ENCODE measurements at regions not wholly inside any gene's neighbourhood (a gene's known extent, or its start where the extent isn't known, plus 50 kb on each side); places are given as distances from the start of the nearest gene placed in this dataset.

DNA sequence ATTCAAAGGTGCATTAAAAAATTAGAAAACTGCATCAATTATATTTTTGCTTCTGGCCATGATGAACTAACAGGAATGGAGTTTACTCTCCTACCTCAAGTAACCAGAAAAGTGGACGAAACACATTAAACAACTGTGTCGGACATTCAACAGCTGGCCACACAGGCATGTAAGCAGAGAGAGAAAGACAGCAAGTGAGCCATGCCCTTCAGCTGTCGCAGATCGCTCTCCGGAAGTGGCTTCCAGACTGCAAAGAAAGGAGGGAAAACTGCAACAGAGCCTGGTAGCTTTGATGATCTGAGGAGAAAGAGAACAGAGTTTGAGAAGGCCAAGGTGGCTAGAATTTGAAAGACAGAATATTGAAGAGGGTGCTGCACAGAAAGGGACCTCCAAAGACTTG is 557.2 kb downstream of the MATN1 start:
- Histone ChIP-seq H3K36me3 (no peaks in the 10 kb centered on the region), H3K4me3 (no peak overlapping the region), H3K27me3 (no peaks in the 10 kb centered on the region), H3K9me3 (no peaks in the 10 kb centered on the region), H3K4me1 (no peaks in the 10 kb centered on the region), H3K27ac (no peak overlapping the region)
- DNase-seq (ENCODE audit: low spot score in 2 of 2): no peak
- TF ChIP-seq, protein P1, sequence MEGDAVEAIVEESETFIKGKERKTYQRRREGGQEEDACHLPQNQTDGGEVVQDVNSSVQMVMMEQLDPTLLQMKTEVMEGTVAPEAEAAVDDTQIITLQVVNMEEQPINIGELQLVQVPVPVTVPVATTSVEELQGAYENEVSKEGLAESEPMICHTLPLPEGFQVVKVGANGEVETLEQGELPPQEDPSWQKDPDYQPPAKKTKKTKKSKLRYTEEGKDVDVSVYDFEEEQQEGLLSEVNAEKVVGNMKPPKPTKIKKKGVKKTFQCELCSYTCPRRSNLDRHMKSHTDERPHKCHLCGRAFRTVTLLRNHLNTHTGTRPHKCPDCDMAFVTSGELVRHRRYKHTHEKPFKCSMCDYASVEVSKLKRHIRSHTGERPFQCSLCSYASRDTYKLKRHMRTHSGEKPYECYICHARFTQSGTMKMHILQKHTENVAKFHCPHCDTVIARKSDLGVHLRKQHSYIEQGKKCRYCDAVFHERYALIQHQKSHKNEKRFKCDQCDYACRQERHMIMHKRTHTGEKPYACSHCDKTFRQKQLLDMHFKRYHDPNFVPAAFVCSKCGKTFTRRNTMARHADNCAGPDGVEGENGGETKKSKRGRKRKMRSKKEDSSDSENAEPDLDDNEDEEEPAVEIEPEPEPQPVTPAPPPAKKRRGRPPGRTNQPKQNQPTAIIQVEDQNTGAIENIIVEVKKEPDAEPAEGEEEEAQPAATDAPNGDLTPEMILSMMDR (IDR thresholded peaks at IDR 0.05): no peak
- intact Hi-C loops (cut with DNase I): no loop called here

DNA sequence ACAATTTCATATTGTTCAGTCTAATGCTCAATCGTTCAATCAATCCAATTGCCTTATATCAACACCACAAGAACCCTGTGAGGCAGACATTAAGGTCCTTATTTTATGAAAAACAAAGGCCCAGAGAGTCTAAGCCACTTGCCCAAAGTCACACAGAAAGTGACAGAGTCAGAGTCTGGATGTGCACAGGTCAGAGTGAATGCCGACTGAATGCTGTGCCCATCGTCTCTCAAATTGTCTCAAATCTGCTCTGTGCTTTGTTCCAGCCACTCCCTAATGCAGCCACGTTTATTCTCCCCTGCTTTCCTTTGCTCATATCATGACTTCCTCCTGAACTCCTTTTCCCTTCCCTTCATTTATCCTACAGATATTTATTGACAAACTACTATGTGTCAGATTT is 558.3 kb downstream of the MATN1 start:
- Histone ChIP-seq H3K36me3 (no peaks in the 10 kb centered on the region), H3K4me1 (no peaks in the 10 kb centered on the region), H3K9me3 (no peaks in the 10 kb centered on the region), H3K27ac (no peak overlapping the region), H3K4me3 (no peak overlapping the region), H3K27me3 (no peaks in the 10 kb centered on the region)
- intact Hi-C loops (cut with DNase I): no loop called here
- DNase-seq (ENCODE audit: low spot score in 2 of 2): no peak
- TF ChIP-seq, protein P1 (IDR thresholded peaks at IDR 0.05): no peak

DNA sequence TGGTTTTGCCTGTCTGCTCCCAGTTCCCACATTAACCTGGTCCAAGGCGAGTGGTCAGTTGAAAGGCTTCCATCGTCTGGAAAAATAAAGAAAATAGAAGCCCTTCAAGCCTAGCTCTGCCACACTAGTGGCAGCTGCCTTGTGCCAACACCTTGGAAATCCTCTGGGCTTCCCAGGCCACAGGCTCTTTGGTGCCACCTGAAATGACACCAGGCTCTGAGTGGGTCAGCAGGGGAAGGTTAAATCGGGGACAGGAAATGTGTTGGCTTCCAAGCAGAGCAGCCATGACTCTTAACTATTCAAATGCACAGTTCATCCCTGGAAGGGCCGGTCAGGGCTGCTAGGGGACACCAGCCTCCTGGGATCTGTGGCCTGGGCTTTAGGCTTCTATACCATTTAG is 558.7 kb downstream of the MATN1 start:
- Histone ChIP-seq H3K27ac (no peak overlapping the region), H3K27me3 (no peaks in the 10 kb centered on the region), H3K4me3 (no peak overlapping the region), H3K4me1 (no peaks in the 10 kb centered on the region), H3K9me3 (no peaks in the 10 kb centered on the region), H3K36me3 (no peaks in the 10 kb centered on the region)
- intact Hi-C loops (cut with DNase I): no loop called here
- no peak for DNase-seq (ENCODE audit: low spot score in 2 of 2)
- TF ChIP-seq, protein P1 (IDR thresholded peaks at IDR 0.05): no peak

DNA sequence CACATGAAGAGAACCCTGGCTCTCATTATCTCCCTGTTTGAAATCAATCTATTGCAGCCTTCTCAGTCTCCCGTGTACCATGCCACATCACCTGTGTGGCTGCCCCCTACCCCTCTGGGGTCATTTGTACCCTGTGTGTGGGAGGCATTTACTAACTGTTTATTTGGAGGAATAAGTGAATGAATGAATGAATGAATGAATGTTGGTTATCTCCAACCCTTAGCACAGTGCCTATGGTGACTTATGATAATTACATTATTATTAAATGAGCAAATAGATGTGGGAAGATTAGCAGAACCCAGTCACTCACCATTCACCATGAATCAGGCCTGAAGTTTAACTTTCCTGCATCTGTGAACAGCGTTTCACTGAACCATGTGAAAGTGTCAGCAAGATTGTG is 560.8 kb downstream of the MATN1 start:
- Histone ChIP-seq H3K4me1 (no peaks in the 10 kb centered on the region), H3K27ac (no peak overlapping the region), H3K27me3 (no peaks in the 10 kb centered on the region), H3K9me3 (no peaks in the 10 kb centered on the region), H3K4me3 (no peak overlapping the region), H3K36me3 (no peaks in the 10 kb centered on the region)
- TF ChIP-seq, protein P1 (IDR thresholded peaks at IDR 0.05): no peak
- intact Hi-C loops (cut with DNase I): no loop called here
- DNase-seq (ENCODE audit: low spot score in 2 of 2): no peak

DNA sequence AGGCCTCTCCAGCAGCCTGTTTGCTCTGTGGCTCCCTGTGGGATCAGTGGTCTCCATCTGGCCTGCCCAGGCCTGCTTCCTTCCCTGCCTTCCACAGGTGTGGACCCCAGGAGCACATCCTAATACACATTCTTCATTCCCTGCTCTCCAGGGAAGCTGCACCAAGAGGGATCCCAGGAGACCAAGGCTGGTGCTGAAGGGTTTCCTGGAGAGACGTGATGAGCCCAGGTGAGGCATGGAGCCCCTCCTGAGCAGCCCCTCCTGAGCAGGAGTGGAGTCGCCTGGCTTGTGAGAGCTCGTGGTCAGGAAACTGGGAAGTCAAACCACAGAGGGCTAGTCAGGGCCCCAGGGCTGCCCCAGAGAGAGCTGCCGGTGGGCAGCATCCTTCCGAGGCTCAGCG is 561.4 kb downstream of the MATN1 start:
- Histone ChIP-seq H3K36me3 (no peaks in the 10 kb centered on the region), H3K4me1 (no peaks in the 10 kb centered on the region)

More for the DNA sequence above, 561.4 kb downstream of the MATN1 start:
- no peak for DNase-seq (ENCODE audit: low spot score in 2 of 2)
- Histone ChIP-seq H3K4me3 (no peak overlapping the region), H3K27me3 (no peaks in the 10 kb centered on the region), H3K27ac (no peak overlapping the region), H3K9me3 (no peaks in the 10 kb centered on the region)
- TF ChIP-seq, protein P1 (IDR thresholded peaks at IDR 0.05): no peak
- intact Hi-C loops (cut with DNase I): no loop called here
